ENCODE measurements at regions not wholly inside any gene's neighbourhood (a gene's known extent, or its start where the extent isn't known, plus 50 kb on each side); places are given as distances from the start of the nearest gene placed in this dataset.
"Not testable (repeated sequence)": the region's sequence is repeated elsewhere in the genome, so short reads cannot be mapped to it uniquely, and the experiment has no call there.

DNA sequence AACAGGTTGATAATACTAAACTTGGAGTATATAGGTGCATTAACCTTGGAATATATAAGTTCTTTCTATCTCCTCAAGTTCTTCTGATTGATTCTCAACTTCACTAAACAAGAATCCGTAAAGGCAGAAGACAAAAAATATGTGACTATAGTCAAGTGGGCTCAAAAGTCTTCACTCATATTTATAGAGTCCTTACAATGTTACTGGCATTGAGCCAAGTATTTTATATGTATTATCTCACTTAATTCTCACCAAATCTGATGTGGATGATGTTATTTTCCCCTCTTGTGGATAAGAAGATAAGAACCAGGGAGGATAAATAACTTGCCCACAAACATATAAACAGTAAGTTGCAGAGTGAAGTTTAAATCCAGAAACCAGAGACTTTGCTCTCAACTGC, 486.9 kb downstream of the LRRIQ3 start:
- Histone ChIP-seq H3K4me1 (ENCODE audit: insufficient read depth, low read length) (no peaks in the 10 kb centered on the region), H3K36me3 (ENCODE audit: insufficient read depth, low read length) (no peaks in the 10 kb centered on the region), H3K9me3 (ENCODE audit: control insufficient read depth, insufficient read depth, low read length) (no peaks in the 10 kb centered on the region), H3K9ac (ENCODE audit: low read depth, low read length) (no peak overlapping the region)

GRCh38 chr1:73701826-73702225, 496.1 kb downstream of the LRRIQ3 start:
- H3K4me1 ChIP-seq (ENCODE audit: insufficient read depth, low read length) = no peaks in the 10 kb centered on the region
- no peaks in the 10 kb centered on the region for H3K36me3 ChIP-seq (ENCODE audit: insufficient read depth, low read length)
- H3K9me3 ChIP-seq (ENCODE audit: control insufficient read depth, insufficient read depth, low read length) = no peaks in the 10 kb centered on the region
- H3K9ac ChIP-seq (ENCODE audit: low read depth, low read length) = no peak overlapping the region

GRCh38 chr1:73676186-73676585, 521.8 kb downstream of the LRRIQ3 start:
- H3K9ac ChIP-seq (ENCODE audit: low read depth, low read length) = no peak overlapping the region
- H3K36me3 ChIP-seq (ENCODE audit: insufficient read depth, low read length) = no peaks in the 10 kb centered on the region
- H3K9me3 ChIP-seq (ENCODE audit: control insufficient read depth, insufficient read depth, low read length) = no peaks in the 10 kb centered on the region
- H3K4me1 ChIP-seq (ENCODE audit: insufficient read depth, low read length) = 0 out of 2 replicates have a peak, but pooled peaks cover 5% of the 10 kb centered on the region

- H3K9ac ChIP-seq (ENCODE audit: low read depth, low read length) = no peak overlapping the region
- H3K36me3 ChIP-seq (ENCODE audit: insufficient read depth, low read length) = no peaks in the 10 kb centered on the region
- 0 out of 2 replicates have a peak, but pooled peaks cover 5% of the 10 kb centered on the region for H3K4me1 ChIP-seq (ENCODE audit: insufficient read depth, low read length)
- H3K9me3 ChIP-seq (ENCODE audit: control insufficient read depth, insufficient read depth, low read length) = no peaks in the 10 kb centered on the region
Measured at GRCh38 chr1:73674945-73675561, 522.9 kb downstream of the LRRIQ3 start.

GRCh38 chr1:73673971-73674370, 524.0 kb downstream of the LRRIQ3 start:
- no peaks in the 10 kb centered on the region for H3K9me3 ChIP-seq (ENCODE audit: control insufficient read depth, insufficient read depth, low read length)
- H3K36me3 ChIP-seq (ENCODE audit: insufficient read depth, low read length) = no peaks in the 10 kb centered on the region
- no peak overlapping the region for H3K9ac ChIP-seq (ENCODE audit: low read depth, low read length)
- 0 out of 2 replicates have a peak, but pooled peaks cover 5% of the 10 kb centered on the region for H3K4me1 ChIP-seq (ENCODE audit: insufficient read depth, low read length)

GRCh38 chr1:73671530-73671929, 526.4 kb downstream of the LRRIQ3 start:
- no peaks in the 10 kb centered on the region for H3K36me3 ChIP-seq (ENCODE audit: insufficient read depth, low read length)
- H3K9me3 ChIP-seq (ENCODE audit: control insufficient read depth, insufficient read depth, low read length) = 0 out of 2 replicates have a peak, but pooled peaks cover 5% of the 10 kb centered on the region
- 0 out of 2 replicates have a peak, but pooled peaks cover 5% of the 10 kb centered on the region for H3K4me1 ChIP-seq (ENCODE audit: insufficient read depth, low read length)
- no peak overlapping the region for H3K9ac ChIP-seq (ENCODE audit: low read depth, low read length)

GRCh38 chr1:73667959-73668358, 530.0 kb downstream of the LRRIQ3 start:
- not testable (repeated sequence) for H3K9me3 ChIP-seq (ENCODE audit: control insufficient read depth, insufficient read depth, low read length); H3K36me3 ChIP-seq (ENCODE audit: insufficient read depth, low read length); H3K4me1 ChIP-seq (ENCODE audit: insufficient read depth, low read length); H3K9ac ChIP-seq (ENCODE audit: low read depth, low read length)

DNA sequence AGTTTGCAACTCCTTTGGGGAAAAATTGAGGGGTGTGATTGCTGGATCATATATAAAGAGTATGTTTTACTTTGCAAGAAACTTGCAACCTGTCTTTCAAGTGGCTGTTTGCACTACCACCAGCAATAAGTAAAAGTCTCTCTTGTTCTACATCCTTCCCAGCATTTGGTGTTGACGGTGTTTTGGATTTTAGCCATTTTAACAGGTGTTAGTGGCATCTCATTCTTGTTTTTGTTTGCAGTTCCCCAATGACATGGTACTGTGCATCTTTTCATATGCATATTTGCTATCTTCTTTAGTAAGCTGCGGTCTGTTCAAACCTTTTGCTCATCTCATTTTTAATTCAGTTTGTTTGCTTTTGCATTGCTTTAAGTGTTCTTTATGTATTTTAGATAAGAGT, 535.5 kb downstream of the LRRIQ3 start:
- Histone ChIP-seq H3K9me3 (ENCODE audit: control insufficient read depth, insufficient read depth, low read length) (no peaks in the 10 kb centered on the region), H3K9ac (ENCODE audit: low read depth, low read length) (no peak overlapping the region), H3K4me1 (ENCODE audit: insufficient read depth, low read length) (no peaks in the 10 kb centered on the region), H3K36me3 (ENCODE audit: insufficient read depth, low read length) (no peaks in the 10 kb centered on the region)

GRCh38 chr1:73659136-73659535, 538.8 kb downstream of the LRRIQ3 start:
- H3K9ac ChIP-seq (ENCODE audit: low read depth, low read length) = no peak overlapping the region
- H3K36me3 ChIP-seq (ENCODE audit: insufficient read depth, low read length) = no peaks in the 10 kb centered on the region
- H3K4me1 ChIP-seq (ENCODE audit: insufficient read depth, low read length) = no peaks in the 10 kb centered on the region
- H3K9me3 ChIP-seq (ENCODE audit: control insufficient read depth, insufficient read depth, low read length) = no peaks in the 10 kb centered on the region

DNA sequence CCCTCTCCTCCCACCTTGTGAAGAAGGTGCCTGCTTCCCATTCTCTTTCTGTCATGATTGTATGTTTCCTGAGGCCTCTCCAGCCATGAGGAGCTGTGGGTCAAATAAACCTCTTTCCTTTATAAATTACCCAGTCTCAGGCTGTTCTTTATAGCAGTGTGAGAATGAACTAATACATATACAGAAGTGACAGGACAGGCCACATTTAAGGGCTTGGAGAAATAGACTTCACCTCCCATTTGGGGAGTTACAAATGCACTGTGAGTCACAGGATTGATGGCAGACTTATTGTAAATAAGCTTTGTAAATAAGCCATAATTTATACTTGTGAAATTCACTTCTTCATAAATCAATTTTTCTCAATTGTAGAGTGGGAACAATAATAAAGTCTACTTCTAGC, 543.3 kb downstream of the LRRIQ3 start:
- H3K9me3 ChIP-seq (ENCODE audit: control insufficient read depth, insufficient read depth, low read length) = no peaks in the 10 kb centered on the region
- no peak overlapping the region for H3K9ac ChIP-seq (ENCODE audit: low read depth, low read length)
- H3K4me1 ChIP-seq (ENCODE audit: insufficient read depth, low read length) = no peaks in the 10 kb centered on the region
- no peaks in the 10 kb centered on the region for H3K36me3 ChIP-seq (ENCODE audit: insufficient read depth, low read length)

GRCh38 chr1:73644198-73644597, 553.8 kb downstream of the LRRIQ3 start:
- Histone ChIP-seq H3K9ac (ENCODE audit: low read depth, low read length) (no peak overlapping the region), H3K36me3 (ENCODE audit: insufficient read depth, low read length) (no peaks in the 10 kb centered on the region), H3K4me1 (ENCODE audit: insufficient read depth, low read length) (no peaks in the 10 kb centered on the region), H3K9me3 (ENCODE audit: control insufficient read depth, insufficient read depth, low read length) (no peaks in the 10 kb centered on the region)

- Histone ChIP-seq H3K9ac (ENCODE audit: low read depth, low read length) (no peak overlapping the region), H3K4me1 (ENCODE audit: insufficient read depth, low read length) (peaks cover 3% of the 10 kb centered on the region; the same call in 1 of the 2 replicates), H3K9me3 (ENCODE audit: control insufficient read depth, insufficient read depth, low read length) (no peaks in the 10 kb centered on the region), H3K36me3 (ENCODE audit: insufficient read depth, low read length) (no peaks in the 10 kb centered on the region)
Measured at GRCh38 chr1:73639494-73639893, 558.5 kb downstream of the LRRIQ3 start.

GRCh38 chr1:73637264-73637663, 560.7 kb downstream of the LRRIQ3 start:
- no peak overlapping the region for H3K9ac ChIP-seq (ENCODE audit: low read depth, low read length)
- H3K36me3 ChIP-seq (ENCODE audit: insufficient read depth, low read length) = no peaks in the 10 kb centered on the region
- H3K4me1 ChIP-seq (ENCODE audit: insufficient read depth, low read length) = peaks cover 3% of the 10 kb centered on the region; the same call in 1 of the 2 replicates
- no peaks in the 10 kb centered on the region for H3K9me3 ChIP-seq (ENCODE audit: control insufficient read depth, insufficient read depth, low read length)

GRCh38 chr1:73635021-73635420, 563.0 kb downstream of the LRRIQ3 start:
- Histone ChIP-seq H3K9ac (ENCODE audit: low read depth, low read length) (no peak overlapping the region), H3K4me1 (ENCODE audit: insufficient read depth, low read length) (peaks cover 3% of the 10 kb centered on the region; the same call in 1 of the 2 replicates), H3K36me3 (ENCODE audit: insufficient read depth, low read length) (no peaks in the 10 kb centered on the region), H3K9me3 (ENCODE audit: control insufficient read depth, insufficient read depth, low read length) (no peaks in the 10 kb centered on the region)

DNA sequence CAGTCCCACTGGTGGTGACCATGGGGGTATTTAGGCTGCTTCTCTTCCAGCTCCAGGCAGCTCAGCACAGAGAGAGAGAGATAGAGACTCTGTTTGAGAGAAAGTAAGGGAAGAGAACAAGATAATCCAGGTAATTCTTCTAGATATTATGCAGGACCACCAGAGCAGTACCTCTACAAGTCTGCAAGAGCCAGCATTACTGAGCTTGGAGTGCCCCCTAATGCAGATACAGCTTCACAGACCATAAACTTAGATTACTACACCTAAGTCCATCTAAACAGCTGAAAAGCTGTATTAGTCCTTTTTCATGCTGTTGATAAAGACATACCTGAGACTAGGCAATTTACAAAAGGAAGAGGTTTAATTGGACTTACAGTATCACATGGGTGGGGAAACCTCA, 570.3 kb downstream of the LRRIQ3 start:
- H3K9ac ChIP-seq (ENCODE audit: low read depth, low read length) = no peak overlapping the region
- no peaks in the 10 kb centered on the region for H3K4me1 ChIP-seq (ENCODE audit: insufficient read depth, low read length)
- no peaks in the 10 kb centered on the region for H3K36me3 ChIP-seq (ENCODE audit: insufficient read depth, low read length)
- no peaks in the 10 kb centered on the region for H3K9me3 ChIP-seq (ENCODE audit: control insufficient read depth, insufficient read depth, low read length)
